ENCODE measurements at regions not wholly inside any gene's neighbourhood (a gene's known extent, or its start where the extent isn't known, plus 50 kb on each side); places are given as distances from the start of the nearest gene placed in this dataset.
"Not testable (repeated sequence)": the region's sequence is repeated elsewhere in the genome, so short reads cannot be mapped to it uniquely, and the experiment has no call there.

DNA sequence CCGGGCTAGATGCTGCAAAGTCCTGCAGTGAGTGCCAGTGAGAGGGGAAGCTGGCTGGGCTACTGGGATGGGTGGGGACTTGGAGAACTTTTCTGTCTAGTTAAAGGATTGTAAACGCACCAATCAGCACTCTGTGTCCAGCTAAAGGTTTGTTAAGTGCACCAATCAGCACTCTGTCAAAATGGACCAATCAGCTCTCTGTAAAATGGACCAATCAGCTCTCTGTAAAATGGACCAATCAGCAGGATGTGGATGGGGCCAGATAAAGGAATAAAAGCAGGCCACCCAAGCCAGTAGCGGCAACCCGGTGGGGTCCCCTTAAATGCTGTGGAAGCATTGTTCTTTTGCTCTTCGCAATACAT is 318.2 kb downstream of the RAPGEF2 start:
- not testable (repeated sequence) for TF ChIP-seq EZH2 (IDR thresholded peaks at IDR 0.05); POLR2AphosphoS5 (IDR thresholded peaks at IDR 0.05; ENCODE audit: borderline replicate concordance, low read depth, low read length)
